ENCODE measurements at regions not wholly inside any gene's neighbourhood (a gene's known extent, or its start where the extent isn't known, plus 50 kb on each side); places are given as distances from the start of the nearest gene placed in this dataset.

DNA sequence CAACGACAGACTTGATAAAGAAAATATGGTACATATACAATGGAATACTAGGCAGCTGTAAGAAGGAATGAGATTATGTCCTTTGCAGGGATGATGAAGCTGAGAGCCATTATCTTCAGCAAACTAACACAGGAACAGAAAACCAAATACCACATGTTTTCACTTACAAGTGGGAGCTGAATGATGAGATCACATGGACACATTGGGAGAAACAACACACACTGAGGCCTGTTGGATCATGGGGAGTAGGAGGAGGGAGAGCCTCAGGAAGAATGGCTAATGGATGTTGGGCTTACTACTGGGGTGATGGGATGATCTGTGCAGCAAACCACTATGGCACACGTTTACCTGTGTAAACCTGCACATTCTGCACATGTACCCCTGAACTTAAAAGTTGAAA lies 209.7 kb downstream of the SPRY1 start:
- Histone ChIP-seq H3K4me1 (peaks cover 0 to 12% (median 1%) of the 10 kb centered on the region in 4 donors), H3K27ac (no peak overlapping the region), H3K4me3 (no peak overlapping the region), H3K9me3 (no peaks in the 10 kb centered on the region), H3K27me3 (no peaks in the 10 kb centered on the region), H3K36me3 (no peaks in the 10 kb centered on the region)
- TF ChIP-seq EP300 (IDR thresholded peaks at IDR 0.05) (no peak), POLR2A (IDR thresholded peaks at IDR 0.05) (no peak)
- TF ChIP-seq, protein P1, sequence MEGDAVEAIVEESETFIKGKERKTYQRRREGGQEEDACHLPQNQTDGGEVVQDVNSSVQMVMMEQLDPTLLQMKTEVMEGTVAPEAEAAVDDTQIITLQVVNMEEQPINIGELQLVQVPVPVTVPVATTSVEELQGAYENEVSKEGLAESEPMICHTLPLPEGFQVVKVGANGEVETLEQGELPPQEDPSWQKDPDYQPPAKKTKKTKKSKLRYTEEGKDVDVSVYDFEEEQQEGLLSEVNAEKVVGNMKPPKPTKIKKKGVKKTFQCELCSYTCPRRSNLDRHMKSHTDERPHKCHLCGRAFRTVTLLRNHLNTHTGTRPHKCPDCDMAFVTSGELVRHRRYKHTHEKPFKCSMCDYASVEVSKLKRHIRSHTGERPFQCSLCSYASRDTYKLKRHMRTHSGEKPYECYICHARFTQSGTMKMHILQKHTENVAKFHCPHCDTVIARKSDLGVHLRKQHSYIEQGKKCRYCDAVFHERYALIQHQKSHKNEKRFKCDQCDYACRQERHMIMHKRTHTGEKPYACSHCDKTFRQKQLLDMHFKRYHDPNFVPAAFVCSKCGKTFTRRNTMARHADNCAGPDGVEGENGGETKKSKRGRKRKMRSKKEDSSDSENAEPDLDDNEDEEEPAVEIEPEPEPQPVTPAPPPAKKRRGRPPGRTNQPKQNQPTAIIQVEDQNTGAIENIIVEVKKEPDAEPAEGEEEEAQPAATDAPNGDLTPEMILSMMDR (IDR thresholded peaks at IDR 0.05) = no peak
- DNase-seq (ENCODE audit: low spot score in 2 of 2) = no peak
- WGBS, 2 donors = 92 to 95% methylated on average over 2 of the region's 2 CpGs

DNA sequence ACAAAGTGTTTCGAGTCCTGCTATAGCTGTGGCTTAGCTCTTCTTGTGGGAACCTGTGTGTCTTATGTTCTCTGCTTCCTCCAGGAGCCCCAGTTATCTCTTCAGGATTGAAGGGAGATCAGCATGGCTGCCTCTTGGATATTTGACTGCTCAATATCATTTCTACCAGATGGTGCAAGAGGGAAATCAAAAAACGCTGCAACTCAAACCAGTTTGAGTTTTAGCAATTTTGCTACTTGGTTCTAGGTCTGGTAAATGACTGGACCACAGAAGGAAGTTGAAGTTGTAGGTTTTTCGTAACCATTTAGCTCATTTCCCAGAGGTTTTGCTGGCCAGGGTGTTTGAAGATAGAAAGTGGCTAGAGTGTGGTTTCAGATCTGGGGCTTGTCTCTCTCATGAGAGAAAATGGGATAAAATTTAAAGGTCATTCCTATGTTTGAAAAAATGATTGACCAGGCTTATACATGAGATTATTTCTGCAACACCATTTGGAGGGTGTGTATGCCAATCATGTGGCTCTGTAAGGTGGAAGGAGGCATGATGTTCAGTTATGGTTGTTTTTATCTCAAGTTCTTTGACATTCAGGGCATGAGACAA lies 210.4 kb downstream of the SPRY1 start:
- Histone ChIP-seq H3K27ac (no peak overlapping the region), H3K27me3 (no peaks in the 10 kb centered on the region), H3K9me3 (no peaks in the 10 kb centered on the region), H3K4me3 (no peak overlapping the region), H3K4me1 (peaks cover 0 to 9% (median 0%) of the 10 kb centered on the region in 4 donors), H3K36me3 (no peaks in the 10 kb centered on the region)
- WGBS, 2 donors = 81 to 82% methylated on average over 3 of the region's 3 CpGs
- DNase-seq (ENCODE audit: low spot score in 2 of 2) = no peak
- TF ChIP-seq EP300 (IDR thresholded peaks at IDR 0.05) = no peak
- TF ChIP-seq, protein P1 (IDR thresholded peaks at IDR 0.05) = no peak
- TF ChIP-seq POLR2A (IDR thresholded peaks at IDR 0.05) = no peak

DNA sequence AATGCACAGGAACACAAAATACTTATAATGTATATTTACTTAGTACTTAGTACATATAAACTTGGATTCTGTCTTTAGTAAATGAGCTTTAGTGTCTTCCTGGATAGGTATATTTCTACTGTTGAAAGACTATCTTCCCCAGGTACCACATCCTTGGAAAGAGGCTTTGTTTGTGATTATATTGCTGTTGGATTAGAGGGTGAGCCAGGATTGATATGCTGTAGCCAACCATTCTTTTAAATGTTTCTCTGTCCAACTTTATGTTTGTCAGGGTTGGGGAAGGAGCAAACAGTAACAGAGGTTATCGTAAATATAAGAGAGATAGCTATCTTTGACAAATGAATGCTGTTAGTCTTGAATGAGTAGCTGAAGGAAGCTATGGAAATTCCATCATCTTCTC lies 213.2 kb downstream of the SPRY1 start:
- no peaks in the 10 kb centered on the region for H3K4me1 ChIP-seq
- 80 to 97% methylated on average over 1 of the region's 1 CpG for WGBS, 2 donors
- H3K9me3 ChIP-seq = no peaks in the 10 kb centered on the region
- no peaks in the 10 kb centered on the region for H3K27me3 ChIP-seq
- no peak overlapping the region for H3K27ac ChIP-seq
- TF ChIP-seq POLR2A (IDR thresholded peaks at IDR 0.05) (no peak), EP300 (IDR thresholded peaks at IDR 0.05) (no peak)
- TF ChIP-seq, protein P1 (IDR thresholded peaks at IDR 0.05) = no peak
- no peaks in the 10 kb centered on the region for H3K36me3 ChIP-seq
- no peak for DNase-seq (ENCODE audit: low spot score in 2 of 2)
- no peak overlapping the region for H3K4me3 ChIP-seq

DNA sequence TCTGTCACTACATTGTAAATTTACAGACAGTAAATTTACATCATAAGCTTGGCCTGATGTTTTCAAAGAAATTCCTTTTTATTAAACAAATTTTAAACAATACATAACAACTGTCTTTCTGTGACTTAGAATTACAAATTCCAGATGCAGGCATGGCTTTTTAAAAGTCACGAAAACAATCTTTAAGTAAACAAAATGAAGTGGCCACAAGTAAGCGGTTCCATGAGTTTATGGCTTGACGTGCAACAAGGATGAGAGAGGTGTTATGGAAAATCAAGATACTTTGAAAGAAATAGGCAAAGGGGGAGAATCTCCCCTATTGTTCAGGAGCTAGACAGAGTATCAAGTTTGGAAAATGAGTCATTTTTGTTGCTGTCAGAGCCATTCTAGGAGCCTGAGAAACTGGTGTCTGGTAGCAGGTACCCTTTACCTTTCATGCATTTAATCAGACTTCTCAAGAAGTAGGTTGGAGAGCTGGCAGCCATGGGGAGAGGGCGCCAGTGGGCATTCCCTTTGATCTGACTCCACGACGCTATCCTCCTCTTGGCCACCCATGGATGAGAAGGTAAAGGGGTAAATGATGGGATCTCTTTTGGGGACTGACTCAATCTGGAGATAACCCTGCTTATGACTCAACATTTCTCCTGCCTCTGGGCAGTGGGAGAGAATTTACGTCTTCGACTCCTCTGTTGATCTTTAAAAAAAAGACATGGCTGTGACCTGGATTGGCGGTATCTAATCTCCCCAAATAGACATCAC lies 217.2 kb downstream of the SPRY1 start:
- TF ChIP-seq POLR2A (IDR thresholded peaks at IDR 0.05) (no peak), EP300 (IDR thresholded peaks at IDR 0.05) (no peak)
- TF ChIP-seq, protein P1 (IDR thresholded peaks at IDR 0.05) = no peak
- no peaks in the 10 kb centered on the region for H3K9me3 ChIP-seq
- H3K27me3 ChIP-seq = no peaks in the 10 kb centered on the region
- H3K27ac ChIP-seq = no peak overlapping the region
- 92% methylated on average over 9 of the region's 9 CpGs for WGBS, 2 donors
- no peak for DNase-seq (ENCODE audit: low spot score in 2 of 2)
- H3K36me3 ChIP-seq = no peaks in the 10 kb centered on the region
- peaks cover 0 to 14% (median 4%) of the 10 kb centered on the region in 4 donors for H3K4me1 ChIP-seq
- no peak overlapping the region for H3K4me3 ChIP-seq

DNA sequence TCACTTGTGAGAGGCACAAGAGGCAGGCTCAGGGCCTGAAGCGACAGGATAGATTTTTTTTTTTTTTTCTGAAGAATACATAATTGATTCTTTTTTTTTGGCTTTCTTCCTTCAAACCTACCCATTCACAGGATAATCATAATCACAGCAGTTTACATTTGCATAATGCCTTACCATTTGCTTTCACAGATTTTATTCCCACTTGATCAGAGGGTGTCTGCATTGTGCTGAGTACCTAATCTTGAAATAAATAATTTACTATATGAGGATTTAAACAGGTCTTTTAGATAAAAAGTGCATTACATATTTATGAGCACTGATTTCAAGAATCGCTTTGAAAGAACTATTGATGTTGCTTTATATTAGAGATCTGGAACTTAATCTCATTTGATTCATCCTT lies 219.3 kb downstream of the SPRY1 start:
- Histone ChIP-seq H3K36me3 (no peaks in the 10 kb centered on the region), H3K9me3 (no peaks in the 10 kb centered on the region), H3K4me1 (peaks cover 0 to 18% (median 4%) of the 10 kb centered on the region in 4 donors), H3K27ac (no peak overlapping the region), H3K4me3 (no peak overlapping the region), H3K27me3 (no peaks in the 10 kb centered on the region)
- TF ChIP-seq, protein P1 (IDR thresholded peaks at IDR 0.05) = no peak
- TF ChIP-seq POLR2A (IDR thresholded peaks at IDR 0.05) (no peak), EP300 (IDR thresholded peaks at IDR 0.05) (no peak)
- 87 to 92% methylated on average over 2 of the region's 2 CpGs for WGBS, 2 donors
- no peak for DNase-seq (ENCODE audit: low spot score in 2 of 2)
